ENCODE measurements at regions not wholly inside any gene's neighbourhood (a gene's known extent, or its start where the extent isn't known, plus 50 kb on each side); places are given as distances from the start of the nearest gene placed in this dataset.

DNA sequence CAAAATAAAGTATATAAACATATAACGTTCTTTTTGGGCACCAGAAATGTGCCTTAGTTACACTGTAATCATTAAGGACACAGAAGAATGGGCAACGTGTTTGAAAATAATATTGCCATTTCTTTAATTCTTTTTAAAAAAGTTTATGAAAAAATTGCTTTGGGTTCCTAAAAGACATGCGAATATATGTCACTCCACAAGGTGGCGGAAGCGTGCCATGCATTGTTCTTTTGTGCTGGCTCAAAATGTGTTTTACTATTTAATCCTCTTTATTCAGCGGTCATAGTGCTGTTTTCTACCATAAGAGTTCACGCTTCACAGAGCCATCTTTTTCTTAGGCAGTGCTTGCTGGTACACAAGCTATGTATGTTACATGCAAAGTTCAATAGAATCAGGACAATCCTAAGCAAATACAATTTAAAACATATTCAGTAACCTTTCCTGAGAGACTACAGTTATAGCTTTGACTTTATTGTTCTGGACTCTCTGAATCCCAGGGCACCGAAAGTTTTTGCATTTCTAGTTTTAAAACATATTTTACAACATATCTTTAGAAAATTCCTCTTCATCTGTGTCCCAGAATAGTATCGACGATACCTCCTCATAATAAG is 147.8 kb upstream of the ERBB4 start:
- Histone ChIP-seq H3K27me3 (ENCODE audit: insufficient read depth) (no peaks in the 10 kb centered on the region), H4K20me1 (replicated peaks; ENCODE audit: insufficient read depth) (no peaks in the 10 kb centered on the region), H3K4me1 (ENCODE audit: insufficient read depth) (no peaks in the 10 kb centered on the region), H3K4me3 (no peak overlapping the region), H3F3A (replicated peaks; ENCODE audit: low read depth) (no peaks in the 10 kb centered on the region), H2AFZ (no peak overlapping the region), H3K9me2 (ENCODE audit: insufficient read depth) (no peaks in the 10 kb centered on the region), H3K79me2 (replicated peaks; ENCODE audit: insufficient read depth) (no peaks in the 10 kb centered on the region), H3K27ac (ENCODE audit: low read depth) (no peak overlapping the region), H3K4me2 (no peak overlapping the region), H3K36me3 (ENCODE audit: insufficient read depth) (no peaks in the 10 kb centered on the region)
- H3K9me3 Mint-ChIP-seq: no peaks in the 10 kb centered on the region; the same call in 2 of the 3 replicates
- H3K27me3 Mint-ChIP-seq (ENCODE audit: insufficient read depth, low read depth, poor library complexity): peaks cover 5% of the 10 kb centered on the region
- 0 out of 2 replicates have a peak overlapping the region, but pooled peaks have one; percentile 55 for H3K27ac Mint-ChIP-seq
- H3K4me3 Mint-ChIP-seq: no peak overlapping the region
- ATAC-seq: no peak; the same call in 1 of the 3 replicates
- peak; percentile 73 for DNase-seq (ENCODE audit: low spot score)
- no peaks in the 10 kb centered on the region for H3K36me3 Mint-ChIP-seq (ENCODE audit: low read depth)
- H3K4me1 Mint-ChIP-seq: 0 out of 3 replicates have a peak, but pooled peaks cover 2% of the 10 kb centered on the region
- no peak for TF ChIP-seq EZH2 (IDR thresholded peaks at IDR 0.05; ENCODE audit: low read depth, unreplicated experiment)
- TF ChIP-seq EZH2phosphoT487 (IDR thresholded peaks at IDR 0.05; ENCODE audit: unreplicated experiment): no peak
- TF ChIP-seq, protein P1, sequence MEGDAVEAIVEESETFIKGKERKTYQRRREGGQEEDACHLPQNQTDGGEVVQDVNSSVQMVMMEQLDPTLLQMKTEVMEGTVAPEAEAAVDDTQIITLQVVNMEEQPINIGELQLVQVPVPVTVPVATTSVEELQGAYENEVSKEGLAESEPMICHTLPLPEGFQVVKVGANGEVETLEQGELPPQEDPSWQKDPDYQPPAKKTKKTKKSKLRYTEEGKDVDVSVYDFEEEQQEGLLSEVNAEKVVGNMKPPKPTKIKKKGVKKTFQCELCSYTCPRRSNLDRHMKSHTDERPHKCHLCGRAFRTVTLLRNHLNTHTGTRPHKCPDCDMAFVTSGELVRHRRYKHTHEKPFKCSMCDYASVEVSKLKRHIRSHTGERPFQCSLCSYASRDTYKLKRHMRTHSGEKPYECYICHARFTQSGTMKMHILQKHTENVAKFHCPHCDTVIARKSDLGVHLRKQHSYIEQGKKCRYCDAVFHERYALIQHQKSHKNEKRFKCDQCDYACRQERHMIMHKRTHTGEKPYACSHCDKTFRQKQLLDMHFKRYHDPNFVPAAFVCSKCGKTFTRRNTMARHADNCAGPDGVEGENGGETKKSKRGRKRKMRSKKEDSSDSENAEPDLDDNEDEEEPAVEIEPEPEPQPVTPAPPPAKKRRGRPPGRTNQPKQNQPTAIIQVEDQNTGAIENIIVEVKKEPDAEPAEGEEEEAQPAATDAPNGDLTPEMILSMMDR (conservative IDR thresholded peaks at IDR 0.05; ENCODE audit: low read depth in 2 of 2): peak; percentile 88 to 90

DNA sequence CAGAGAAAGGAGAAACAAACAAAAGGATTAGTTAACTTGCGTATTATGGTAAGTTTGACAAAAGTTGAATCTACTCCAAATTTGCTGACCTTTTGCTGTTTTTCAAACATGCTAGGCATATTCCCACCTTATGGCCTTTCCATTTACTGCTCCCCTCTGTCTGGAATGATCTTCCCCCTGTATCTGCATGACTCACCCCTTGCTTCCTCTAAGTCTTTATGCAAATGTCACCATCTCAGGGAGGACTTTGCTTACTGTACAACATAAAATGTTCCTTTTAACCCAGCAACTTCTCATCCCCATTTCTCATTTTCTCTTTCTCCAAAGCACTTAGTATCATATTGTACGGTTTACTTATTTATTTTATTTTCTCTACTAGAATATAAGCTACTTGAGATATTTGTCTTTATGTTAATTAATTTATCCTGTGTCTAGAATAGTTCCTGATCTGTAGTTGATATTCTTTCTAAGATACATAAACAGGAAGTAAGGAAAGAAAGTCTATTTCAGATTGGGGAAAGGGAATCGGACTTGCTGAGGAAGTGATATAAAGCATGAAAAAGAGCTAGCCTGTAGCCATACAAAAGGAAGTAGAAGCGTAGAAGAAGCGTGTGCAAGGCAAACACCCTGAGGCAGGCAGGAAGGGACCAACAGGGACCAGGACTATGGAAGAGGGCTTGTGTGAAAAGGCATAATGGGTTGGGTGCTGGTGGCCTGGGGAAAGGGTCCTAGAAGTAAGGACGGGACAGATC is 144.9 kb upstream of the ERBB4 start:
- Histone ChIP-seq H3K4me2 (no peak overlapping the region), H3K4me3 (no peak overlapping the region), H3K4me1 (ENCODE audit: insufficient read depth) (no peaks in the 10 kb centered on the region), H3F3A (replicated peaks; ENCODE audit: low read depth) (no peaks in the 10 kb centered on the region), H3K9me2 (ENCODE audit: insufficient read depth) (no peaks in the 10 kb centered on the region), H2AFZ (no peak overlapping the region), H3K27ac (ENCODE audit: low read depth) (no peak overlapping the region), H4K20me1 (replicated peaks; ENCODE audit: insufficient read depth) (no peaks in the 10 kb centered on the region), H3K27me3 (ENCODE audit: insufficient read depth) (no peaks in the 10 kb centered on the region), H3K79me2 (replicated peaks; ENCODE audit: insufficient read depth) (no peaks in the 10 kb centered on the region), H3K36me3 (ENCODE audit: insufficient read depth) (no peaks in the 10 kb centered on the region)
- Mint-ChIP-seq H3K9me3 (no peaks in the 10 kb centered on the region; the same call in 2 of the 3 replicates), H3K4me1 (0 out of 3 replicates have a peak, but pooled peaks cover 2% of the 10 kb centered on the region), H3K36me3 (ENCODE audit: low read depth) (no peaks in the 10 kb centered on the region), H3K27me3 (ENCODE audit: insufficient read depth, low read depth, poor library complexity) (peaks cover 6% of the 10 kb centered on the region), H3K27ac (no peak overlapping the region), H3K4me3 (no peak overlapping the region)
- DNase-seq (ENCODE audit: low spot score) (no peak), ATAC-seq (no peak)
- TF ChIP-seq ZNF114 (CRISPR knock-in tag; IDR thresholded peaks at IDR 0.05) (no peak), EZH2 (IDR thresholded peaks at IDR 0.05; ENCODE audit: low read depth, unreplicated experiment) (no peak), CREB1 (CRISPR knock-in tag; IDR thresholded peaks at IDR 0.05; ENCODE audit: low read depth) (no peak), STAT1 (IDR thresholded peaks at IDR 0.05; ENCODE audit: unreplicated experiment) (no peak), ZNF331 (CRISPR knock-in tag; IDR thresholded peaks at IDR 0.05; ENCODE audit: low read depth) (no peak), POLR2AphosphoS5 (IDR thresholded peaks at IDR 0.05; ENCODE audit: low read depth) (no peak), EZH2phosphoT487 (IDR thresholded peaks at IDR 0.05; ENCODE audit: unreplicated experiment) (no peak)
- TF ChIP-seq, protein P2, sequence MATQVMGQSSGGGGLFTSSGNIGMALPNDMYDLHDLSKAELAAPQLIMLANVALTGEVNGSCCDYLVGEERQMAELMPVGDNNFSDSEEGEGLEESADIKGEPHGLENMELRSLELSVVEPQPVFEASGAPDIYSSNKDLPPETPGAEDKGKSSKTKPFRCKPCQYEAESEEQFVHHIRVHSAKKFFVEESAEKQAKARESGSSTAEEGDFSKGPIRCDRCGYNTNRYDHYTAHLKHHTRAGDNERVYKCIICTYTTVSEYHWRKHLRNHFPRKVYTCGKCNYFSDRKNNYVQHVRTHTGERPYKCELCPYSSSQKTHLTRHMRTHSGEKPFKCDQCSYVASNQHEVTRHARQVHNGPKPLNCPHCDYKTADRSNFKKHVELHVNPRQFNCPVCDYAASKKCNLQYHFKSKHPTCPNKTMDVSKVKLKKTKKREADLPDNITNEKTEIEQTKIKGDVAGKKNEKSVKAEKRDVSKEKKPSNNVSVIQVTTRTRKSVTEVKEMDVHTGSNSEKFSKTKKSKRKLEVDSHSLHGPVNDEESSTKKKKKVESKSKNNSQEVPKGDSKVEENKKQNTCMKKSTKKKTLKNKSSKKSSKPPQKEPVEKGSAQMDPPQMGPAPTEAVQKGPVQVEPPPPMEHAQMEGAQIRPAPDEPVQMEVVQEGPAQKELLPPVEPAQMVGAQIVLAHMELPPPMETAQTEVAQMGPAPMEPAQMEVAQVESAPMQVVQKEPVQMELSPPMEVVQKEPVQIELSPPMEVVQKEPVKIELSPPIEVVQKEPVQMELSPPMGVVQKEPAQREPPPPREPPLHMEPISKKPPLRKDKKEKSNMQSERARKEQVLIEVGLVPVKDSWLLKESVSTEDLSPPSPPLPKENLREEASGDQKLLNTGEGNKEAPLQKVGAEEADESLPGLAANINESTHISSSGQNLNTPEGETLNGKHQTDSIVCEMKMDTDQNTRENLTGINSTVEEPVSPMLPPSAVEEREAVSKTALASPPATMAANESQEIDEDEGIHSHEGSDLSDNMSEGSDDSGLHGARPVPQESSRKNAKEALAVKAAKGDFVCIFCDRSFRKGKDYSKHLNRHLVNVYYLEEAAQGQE (IDR thresholded peaks at IDR 0.05; ENCODE audit: unreplicated experiment): no peak
- TF ChIP-seq, protein P3, sequence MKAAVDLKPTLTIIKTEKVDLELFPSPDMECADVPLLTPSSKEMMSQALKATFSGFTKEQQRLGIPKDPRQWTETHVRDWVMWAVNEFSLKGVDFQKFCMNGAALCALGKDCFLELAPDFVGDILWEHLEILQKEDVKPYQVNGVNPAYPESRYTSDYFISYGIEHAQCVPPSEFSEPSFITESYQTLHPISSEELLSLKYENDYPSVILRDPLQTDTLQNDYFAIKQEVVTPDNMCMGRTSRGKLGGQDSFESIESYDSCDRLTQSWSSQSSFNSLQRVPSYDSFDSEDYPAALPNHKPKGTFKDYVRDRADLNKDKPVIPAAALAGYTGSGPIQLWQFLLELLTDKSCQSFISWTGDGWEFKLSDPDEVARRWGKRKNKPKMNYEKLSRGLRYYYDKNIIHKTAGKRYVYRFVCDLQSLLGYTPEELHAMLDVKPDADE (IDR thresholded peaks at IDR 0.05): no peak
- TF ChIP-seq, protein P1 (conservative IDR thresholded peaks at IDR 0.05; ENCODE audit: low read depth in 2 of 2): no peak

Measured in GM23338 (cell line).